HG03196 (cell line): ENCODE measurements at regions not wholly inside any gene's neighbourhood (a gene's known extent, or its start where the extent isn't known, plus 50 kb on each side); places are given as distances from the start of the nearest gene placed in this dataset.

Experiments
- ATAC-seq: cut with Tn5 transposase; IDR thresholded peaks from one replicate; pipeline ENCODE4 v1.9.1; 2021; ENCODE audit not compliant: unreplicated experiment

- ATAC-seq, result no peak
These were observed 246.9 kb upstream of the THRB start for GRCh38 chr3:24741506-24741905.

GRCh38 chr3:24748520-24748919 is 253.9 kb upstream of the THRB start:
- ATAC-seq, result no peak

- no peak for ATAC-seq
These were observed 256.4 kb upstream of the THRB start for GRCh38 chr3:24751020-24751419.

- no peak for ATAC-seq
These were observed 261.6 kb upstream of the THRB start for GRCh38 chr3:24756101-24756888.

GRCh38 chr3:24763393-24763792 is 268.7 kb upstream of the THRB start:
- ATAC-seq, result no peak

GRCh38 chr3:24764236-24764915 is 269.7 kb upstream of the THRB start:
- no peak for ATAC-seq

- no peak for ATAC-seq
These were observed 270.7 kb upstream of the THRB start for GRCh38 chr3:24765399-24765798.

GRCh38 chr3:24769918-24770317 is 275.3 kb upstream of the THRB start:
- no peak for ATAC-seq

GRCh38 chr3:24773798-24774197 is 279.1 kb upstream of the THRB start:
- ATAC-seq, result peak; percentile 76

GRCh38 chr3:24780991-24781390 is 286.3 kb upstream of the THRB start:
- ATAC-seq, result no peak

- no peak for ATAC-seq
These were observed 286.8 kb upstream of the THRB start for GRCh38 chr3:24781454-24781853.

GRCh38 chr3:24793896-24794295 is 299.2 kb upstream of the THRB start:
- no peak for ATAC-seq

- ATAC-seq, result peak; percentile 98
These were observed 308.0 kb upstream of the THRB start for GRCh38 chr3:24802614-24803013.

- no peak for ATAC-seq
These were observed 309.4 kb upstream of the THRB start for GRCh38 chr3:24804095-24804494.

- no peak for ATAC-seq
These were observed 316.2 kb upstream of the THRB start for GRCh38 chr3:24810881-24811280.

- ATAC-seq, result no peak
These were observed 317.5 kb upstream of the THRB start for GRCh38 chr3:24812116-24812515.

- ATAC-seq, result no peak
These were observed 323.4 kb upstream of the THRB start for GRCh38 chr3:24818055-24818454.

GRCh38 chr3:24828011-24828410 is 333.4 kb upstream of the THRB start:
- no peak for ATAC-seq

- ATAC-seq, result no peak
These were observed 333.9 kb upstream of the THRB start for GRCh38 chr3:24828551-24828950.

GRCh38 chr3:24829011-24829581 is 334.4 kb upstream of the THRB start:
- no peak for ATAC-seq

GRCh38 chr3:24829629-24830229 is 335.1 kb upstream of the THRB start:
- no peak for ATAC-seq
